ENCODE measurements at regions not wholly inside any gene's neighbourhood (a gene's known extent, or its start where the extent isn't known, plus 50 kb on each side); places are given as distances from the start of the nearest gene placed in this dataset.

DNA sequence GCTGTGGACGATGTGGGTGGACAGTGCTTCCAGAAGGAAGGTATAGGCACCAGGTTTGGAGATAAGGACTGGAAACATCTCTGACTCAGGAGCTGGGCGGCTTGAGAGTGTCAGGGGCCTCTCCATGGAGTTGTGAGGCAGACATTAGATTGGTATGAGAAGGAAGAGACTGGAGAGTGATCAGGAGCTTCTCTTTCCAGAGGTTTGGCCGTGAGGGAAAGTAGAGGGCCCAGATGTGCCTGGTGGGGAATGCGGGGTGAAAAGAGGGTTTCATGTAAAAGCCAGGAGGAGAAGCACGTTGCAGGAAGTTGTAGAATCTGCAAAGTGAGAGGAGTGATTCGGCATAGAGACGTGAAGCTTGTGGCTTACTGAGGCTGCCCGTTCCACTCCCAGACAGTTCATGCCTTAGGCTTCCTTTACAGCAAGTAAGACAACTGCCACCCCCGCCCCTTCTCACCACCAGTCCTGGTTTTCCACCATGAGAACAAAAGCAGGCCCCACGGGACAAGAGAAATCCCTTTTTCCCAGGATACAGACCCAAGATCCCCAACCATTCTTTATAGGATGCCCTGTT, 166.3 kb upstream of the HDAC4 start:
- no peak overlapping the region for H3K27ac ChIP-seq (replicated peaks)
- DNase-seq (ENCODE audit: low read depth in 1 of 2, low spot score in 1 of 2) = no peak
- peaks cover 4% of the 10 kb centered on the region for H3K27me3 ChIP-seq (ENCODE audit: insufficient read depth, poor library complexity, severe bottlenecking)
- H3K4me3 ChIP-seq (replicated peaks; ENCODE audit: insufficient read depth, low read length) = no peak overlapping the region
- TF ChIP-seq SPI1 (IDR thresholded peaks at IDR 0.05; ENCODE audit: borderline replicate concordance, low read depth) (no peak), POLR2AphosphoS5 (IDR thresholded peaks at IDR 0.05; ENCODE audit: low read depth) (no peak), CTCF (IDR thresholded peaks at IDR 0.05; ENCODE audit: insufficient read depth, low read length) (no peak), GABPA (IDR thresholded peaks at IDR 0.05; ENCODE audit: low read depth) (no peak)
- TF ChIP-seq, protein P1, sequence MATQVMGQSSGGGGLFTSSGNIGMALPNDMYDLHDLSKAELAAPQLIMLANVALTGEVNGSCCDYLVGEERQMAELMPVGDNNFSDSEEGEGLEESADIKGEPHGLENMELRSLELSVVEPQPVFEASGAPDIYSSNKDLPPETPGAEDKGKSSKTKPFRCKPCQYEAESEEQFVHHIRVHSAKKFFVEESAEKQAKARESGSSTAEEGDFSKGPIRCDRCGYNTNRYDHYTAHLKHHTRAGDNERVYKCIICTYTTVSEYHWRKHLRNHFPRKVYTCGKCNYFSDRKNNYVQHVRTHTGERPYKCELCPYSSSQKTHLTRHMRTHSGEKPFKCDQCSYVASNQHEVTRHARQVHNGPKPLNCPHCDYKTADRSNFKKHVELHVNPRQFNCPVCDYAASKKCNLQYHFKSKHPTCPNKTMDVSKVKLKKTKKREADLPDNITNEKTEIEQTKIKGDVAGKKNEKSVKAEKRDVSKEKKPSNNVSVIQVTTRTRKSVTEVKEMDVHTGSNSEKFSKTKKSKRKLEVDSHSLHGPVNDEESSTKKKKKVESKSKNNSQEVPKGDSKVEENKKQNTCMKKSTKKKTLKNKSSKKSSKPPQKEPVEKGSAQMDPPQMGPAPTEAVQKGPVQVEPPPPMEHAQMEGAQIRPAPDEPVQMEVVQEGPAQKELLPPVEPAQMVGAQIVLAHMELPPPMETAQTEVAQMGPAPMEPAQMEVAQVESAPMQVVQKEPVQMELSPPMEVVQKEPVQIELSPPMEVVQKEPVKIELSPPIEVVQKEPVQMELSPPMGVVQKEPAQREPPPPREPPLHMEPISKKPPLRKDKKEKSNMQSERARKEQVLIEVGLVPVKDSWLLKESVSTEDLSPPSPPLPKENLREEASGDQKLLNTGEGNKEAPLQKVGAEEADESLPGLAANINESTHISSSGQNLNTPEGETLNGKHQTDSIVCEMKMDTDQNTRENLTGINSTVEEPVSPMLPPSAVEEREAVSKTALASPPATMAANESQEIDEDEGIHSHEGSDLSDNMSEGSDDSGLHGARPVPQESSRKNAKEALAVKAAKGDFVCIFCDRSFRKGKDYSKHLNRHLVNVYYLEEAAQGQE (IDR thresholded peaks at IDR 0.05; ENCODE audit: insufficient replicate concordance, low read depth) = no peak

- no peak for TF ChIP-seq CTCF (IDR thresholded peaks at IDR 0.05; ENCODE audit: insufficient read depth, low read length)
- TF ChIP-seq SPI1 (IDR thresholded peaks at IDR 0.05; ENCODE audit: borderline replicate concordance, low read depth) = no peak
- TF ChIP-seq GABPA (IDR thresholded peaks at IDR 0.05; ENCODE audit: low read depth) = no peak
- TF ChIP-seq, protein P1 (IDR thresholded peaks at IDR 0.05; ENCODE audit: insufficient replicate concordance, low read depth) = no peak
- TF ChIP-seq POLR2AphosphoS5 (IDR thresholded peaks at IDR 0.05; ENCODE audit: low read depth) = no peak
- Histone ChIP-seq H3K27ac (replicated peaks) (no peak overlapping the region), H3K4me3 (replicated peaks; ENCODE audit: insufficient read depth, low read length) (no peak overlapping the region), H3K27me3 (ENCODE audit: insufficient read depth, poor library complexity, severe bottlenecking) (peaks cover 4% of the 10 kb centered on the region)
- DNase-seq (ENCODE audit: low read depth in 1 of 2, low spot score in 1 of 2) = no peak
These were observed 165.6 kb upstream of the HDAC4 start for GRCh38 chr2:239566162-239566994.

DNA sequence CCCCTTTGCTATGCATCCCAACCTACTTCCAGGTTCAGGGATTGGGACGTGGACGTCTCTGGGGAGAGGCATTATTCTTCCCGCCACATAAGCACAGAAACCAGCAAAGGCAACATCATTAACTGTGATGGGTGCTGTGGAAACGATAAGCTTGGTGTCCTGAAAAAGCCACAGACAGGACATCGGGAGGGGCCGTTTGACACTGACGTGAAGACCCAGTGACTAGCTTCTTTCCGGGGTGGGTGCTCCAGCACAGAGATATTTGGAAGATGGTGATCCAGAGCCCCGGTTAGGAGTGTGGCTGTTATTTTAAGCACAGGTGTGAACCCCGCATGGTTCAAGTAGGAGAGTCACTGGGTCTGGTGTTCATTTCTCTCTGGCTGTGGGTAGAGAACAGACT, 163.8 kb upstream of the HDAC4 start:
- no peak for DNase-seq (ENCODE audit: low read depth in 1 of 2, low spot score in 1 of 2)
- no peak overlapping the region for H3K4me3 ChIP-seq (replicated peaks; ENCODE audit: insufficient read depth, low read length)
- peaks cover 4% of the 10 kb centered on the region for H3K27me3 ChIP-seq (ENCODE audit: insufficient read depth, poor library complexity, severe bottlenecking)
- no peak overlapping the region for H3K27ac ChIP-seq (replicated peaks)
- no peak for TF ChIP-seq CTCF (IDR thresholded peaks at IDR 0.05; ENCODE audit: insufficient read depth, low read length)
- no peak for TF ChIP-seq POLR2AphosphoS5 (IDR thresholded peaks at IDR 0.05; ENCODE audit: low read depth)
- TF ChIP-seq SPI1 (IDR thresholded peaks at IDR 0.05; ENCODE audit: borderline replicate concordance, low read depth) = no peak
- TF ChIP-seq, protein P1 (IDR thresholded peaks at IDR 0.05; ENCODE audit: insufficient replicate concordance, low read depth) = no peak
- no peak for TF ChIP-seq GABPA (IDR thresholded peaks at IDR 0.05; ENCODE audit: low read depth)
